NB4 (cell line): ENCODE measurements at regions not wholly inside any gene's neighbourhood (a gene's known extent, or its start where the extent isn't known, plus 50 kb on each side); places are given as distances from the start of the nearest gene placed in this dataset.

Experiments
- CTCF ChIP-seq: IDR thresholded peaks from one replicate; pipeline ENCODE4 v1.5.1; 2012; ENCODE audit warnings: low read depth, low read length
- MAX ChIP-seq: IDR thresholded peaks from 2 replicates; pipeline ENCODE4 v1.6.1; 2011; ENCODE audit warnings: low read depth, low read length
- MYC ChIP-seq: IDR thresholded peaks from 2 replicates; pipeline ENCODE4 v1.6.1; 2011; ENCODE audit warnings: low read depth, low read length
- POLR2A ChIP-seq: IDR thresholded peaks from 2 replicates; pipeline ENCODE4 v1.6.1; 2011; ENCODE audit warnings: mild to moderate bottlenecking; ENCODE audit not compliant: insufficient read length; ENCODE audit errors: extremely low read depth

DNA sequence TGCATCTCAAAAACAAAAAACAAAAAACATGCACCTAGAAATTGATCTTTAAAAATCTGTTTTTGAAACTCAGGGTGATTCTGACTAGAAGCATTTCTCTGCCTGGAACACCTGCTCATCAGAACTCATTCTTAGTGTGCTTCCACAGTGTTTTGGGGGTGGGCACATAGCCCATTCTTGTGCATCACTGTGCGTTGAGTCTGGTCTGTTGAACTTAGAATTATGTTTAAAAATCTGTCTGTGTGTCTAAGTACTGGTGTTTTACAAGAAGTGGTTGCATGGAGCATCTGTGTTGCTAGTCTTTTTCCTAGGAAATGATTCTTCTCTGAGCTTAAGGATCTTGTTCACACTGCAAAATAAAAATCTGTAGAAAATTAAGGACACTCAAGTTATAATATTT is 264.5 kb downstream of the SOX4 start:
- no peak for TF ChIP-seq CTCF
- TF ChIP-seq MAX: no peak
- TF ChIP-seq POLR2A: no peak
- TF ChIP-seq MYC: no peak
